ENCODE measurements at regions not wholly inside any gene's neighbourhood (a gene's known extent, or its start where the extent isn't known, plus 50 kb on each side); places are given as distances from the start of the nearest gene placed in this dataset.

GRCh38 chr18:24840051-24840450, 379.6 kb downstream of the HRH4 start:
- no peak for DNase-seq

- no peak for DNase-seq
Observed at GRCh38 chr18:24840640-24841039, 380.2 kb downstream of the HRH4 start.

- no peak for DNase-seq
Observed at GRCh38 chr18:24841536-24841935, 381.1 kb downstream of the HRH4 start.

GRCh38 chr18:24843123-24843522, 382.7 kb downstream of the HRH4 start:
- DNase-seq: no peak

- DNase-seq: no peak
Observed at GRCh38 chr18:24846138-24846537, 385.7 kb downstream of the HRH4 start.

GRCh38 chr18:24850532-24850931, 390.1 kb downstream of the HRH4 start:
- no peak for DNase-seq

GRCh38 chr18:24853076-24853475, 392.6 kb downstream of the HRH4 start:
- no peak for DNase-seq

- no peak for DNase-seq
Observed at GRCh38 chr18:24860978-24861680, 400.7 kb downstream of the HRH4 start.

- no peak for DNase-seq
Observed at GRCh38 chr18:24862201-24862816, 401.9 kb downstream of the HRH4 start.

- DNase-seq: no peak
Observed at GRCh38 chr18:24868311-24868710, 407.9 kb downstream of the HRH4 start.

GRCh38 chr18:24868760-24869237, 408.4 kb downstream of the HRH4 start:
- DNase-seq: no peak

- DNase-seq: no peak
Observed at GRCh38 chr18:24869285-24869684, 408.8 kb downstream of the HRH4 start.

- DNase-seq: no peak
Observed at GRCh38 chr18:24875286-24875685, 414.8 kb downstream of the HRH4 start.

GRCh38 chr18:24875777-24876176, 415.3 kb downstream of the HRH4 start:
- no peak for DNase-seq

GRCh38 chr18:24876266-24876665, 415.8 kb downstream of the HRH4 start:
- DNase-seq: no peak

GRCh38 chr18:24877066-24877465, 416.6 kb downstream of the HRH4 start:
- DNase-seq: no peak

- no peak for DNase-seq
Observed at GRCh38 chr18:24877546-24877945, 417.1 kb downstream of the HRH4 start.

- no peak for DNase-seq
Observed at GRCh38 chr18:24878289-24878688, 417.9 kb downstream of the HRH4 start.

- DNase-seq: no peak
Observed at GRCh38 chr18:24885276-24885675, 424.8 kb downstream of the HRH4 start.

- no peak for DNase-seq
Observed at GRCh38 chr18:24894880-24895279, 434.4 kb downstream of the HRH4 start.

- DNase-seq: no peak
Observed at GRCh38 chr18:24897461-24897860, 437.0 kb downstream of the HRH4 start.

- DNase-seq: no peak
Observed at GRCh38 chr18:24910221-24910620, 441.7 kb downstream of the ZNF521 start.

GRCh38 chr18:24913507-24914170, 438.3 kb downstream of the ZNF521 start:
- DNase-seq: no peak

- DNase-seq: no peak
Observed at GRCh38 chr18:24914171-24914525, 437.8 kb downstream of the ZNF521 start.

Data from stimulated activated CD4-positive, alpha-beta T cell treated with anti-CD3 and anti-CD28 coated beads, Interleukin-4, amount 100 ng/mL, for 24 hours (primary cell).